SW480 (cell line): ENCODE measurements at regions not wholly inside any gene's neighbourhood (a gene's known extent, or its start where the extent isn't known, plus 50 kb on each side); places are given as distances from the start of the nearest gene placed in this dataset.

Source experiments
- DNase-seq: peaks from one replicate; pipeline ENCODE4 v3.0.0-alpha.2; 2016; ENCODE audit warnings: low spot score

DNA sequence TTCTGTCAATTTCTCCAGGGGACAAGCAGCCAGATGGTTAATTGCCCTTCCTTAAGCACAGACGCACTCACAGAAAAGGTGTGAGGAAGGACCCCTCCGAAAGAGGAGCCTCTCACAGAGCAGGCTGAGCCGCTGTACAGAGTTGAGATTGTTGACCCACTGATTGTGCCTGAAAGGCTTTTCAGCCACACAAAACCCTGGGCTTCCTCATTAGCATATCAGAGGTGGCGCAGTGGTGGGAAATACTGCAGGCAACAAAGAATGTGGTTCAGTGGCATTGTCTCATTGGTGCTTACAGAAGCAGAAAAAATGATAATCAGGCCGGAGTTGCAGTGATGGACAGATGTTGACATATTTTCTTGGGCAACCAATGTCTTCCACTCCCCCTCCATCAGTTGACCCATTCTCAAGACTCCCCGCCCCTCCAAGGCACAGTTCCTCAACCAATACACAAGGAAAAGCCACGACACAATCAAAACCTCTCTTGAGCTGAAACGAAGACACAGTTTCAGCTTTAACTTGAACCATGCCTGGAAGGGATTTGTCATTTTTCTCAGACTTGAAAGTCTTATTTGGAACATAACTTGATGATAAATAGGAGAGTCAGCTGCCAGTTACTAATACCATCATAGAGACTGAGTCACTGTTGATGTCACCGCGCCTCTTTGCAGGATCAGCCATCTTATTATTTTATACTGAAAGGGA, 53.1 kb downstream of the ATXN3L start:
- DNase-seq: no peak

DNA sequence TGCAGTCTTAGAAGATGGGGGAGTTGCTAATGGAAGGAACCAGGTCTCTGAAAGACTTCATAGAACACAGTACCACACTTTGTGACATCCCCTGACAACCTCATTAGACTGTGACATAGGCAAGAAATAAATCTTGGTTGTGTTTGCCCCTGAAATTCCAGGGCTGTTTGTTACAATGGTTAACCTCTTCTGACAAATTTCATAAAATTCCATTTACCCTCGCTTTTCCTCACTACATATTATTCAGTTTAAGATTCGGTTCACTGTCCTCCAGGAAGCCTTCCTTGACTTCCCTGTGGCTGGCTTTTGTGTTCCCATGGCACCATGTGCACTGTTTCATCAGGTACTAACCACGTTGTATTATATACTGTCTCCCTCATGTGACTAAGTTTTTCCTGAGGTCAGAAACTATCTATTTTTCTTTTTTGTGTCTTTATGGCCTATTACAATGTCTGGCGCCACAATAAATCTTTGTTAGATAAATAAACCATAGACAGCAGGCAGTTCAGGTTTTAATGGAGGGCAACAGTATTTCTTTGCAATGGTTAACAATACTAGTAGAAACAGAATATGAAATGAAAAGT, 54.2 kb downstream of the ATXN3L start:
- no peak for DNase-seq

DNA sequence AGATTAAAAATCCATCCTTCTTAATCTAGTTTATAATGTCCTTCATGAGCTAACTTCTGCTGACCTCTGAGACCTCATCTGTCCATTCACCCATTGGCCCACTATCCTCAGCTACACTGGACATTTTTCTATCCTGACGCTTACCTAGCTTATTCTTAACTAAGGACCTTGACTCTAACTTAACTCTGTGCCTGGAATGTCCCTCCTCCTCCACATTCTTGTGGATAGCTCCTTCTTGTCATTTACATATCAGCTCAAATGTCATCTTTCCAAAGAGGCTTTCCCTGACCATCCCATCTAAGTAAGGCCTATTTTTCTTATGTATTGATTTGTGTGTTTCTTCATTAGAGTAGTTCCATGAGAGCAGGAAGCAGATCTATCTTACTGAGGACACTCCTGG, 54.7 kb downstream of the ATXN3L start:
- no peak for DNase-seq

DNA sequence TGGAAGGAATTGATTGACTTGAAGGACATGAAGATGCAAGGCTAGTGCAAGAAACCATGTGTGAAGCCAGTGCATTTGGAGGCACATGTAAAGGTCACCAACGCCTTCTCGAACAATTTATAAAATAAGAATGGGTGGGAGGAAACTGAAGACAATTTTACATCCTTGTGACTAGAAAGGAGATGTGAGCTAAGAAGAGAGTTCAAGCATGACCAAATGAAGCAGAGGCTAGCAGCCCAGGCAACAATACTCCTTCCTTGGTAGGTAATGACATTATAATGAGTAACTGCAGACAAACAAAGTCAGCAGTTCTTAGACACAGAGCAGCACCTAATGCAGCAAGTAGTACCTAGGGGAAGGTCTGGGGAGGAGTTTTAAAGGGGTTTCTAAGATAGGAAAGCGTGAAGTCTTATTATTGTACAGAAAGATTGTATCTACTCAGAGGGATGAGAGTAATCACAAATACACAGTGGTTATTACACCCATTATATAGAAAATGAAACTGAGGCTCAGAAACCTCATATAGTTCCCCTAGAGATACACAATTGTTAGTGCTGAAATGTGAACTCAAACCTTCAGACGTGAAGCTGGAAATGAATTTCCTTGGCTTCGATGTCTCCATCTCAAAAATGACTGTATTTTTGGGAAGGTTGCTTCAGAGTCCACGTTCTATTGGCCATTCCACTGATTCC, 56.1 kb downstream of the ATXN3L start:
- no peak for DNase-seq

DNA sequence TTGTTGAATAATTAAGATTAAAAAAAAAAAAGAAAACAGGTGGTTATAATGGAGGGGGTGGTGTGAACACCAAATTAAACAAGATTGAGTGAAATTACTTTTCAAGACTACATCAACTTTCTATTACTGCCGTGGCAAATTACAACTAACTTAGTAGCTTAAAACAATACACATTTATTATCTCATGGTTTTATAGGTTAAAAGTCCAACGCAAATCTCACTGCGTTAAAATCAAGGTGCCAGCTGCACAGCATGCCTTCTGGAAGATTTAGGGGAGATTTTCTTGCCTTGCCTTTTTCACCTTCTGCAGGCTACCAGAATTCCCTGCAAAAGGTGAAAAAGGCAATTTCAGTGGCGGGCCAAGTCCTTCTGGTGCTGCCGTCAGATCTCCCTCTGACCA, 58.5 kb downstream of the ATXN3L start:
- DNase-seq: no peak

DNA sequence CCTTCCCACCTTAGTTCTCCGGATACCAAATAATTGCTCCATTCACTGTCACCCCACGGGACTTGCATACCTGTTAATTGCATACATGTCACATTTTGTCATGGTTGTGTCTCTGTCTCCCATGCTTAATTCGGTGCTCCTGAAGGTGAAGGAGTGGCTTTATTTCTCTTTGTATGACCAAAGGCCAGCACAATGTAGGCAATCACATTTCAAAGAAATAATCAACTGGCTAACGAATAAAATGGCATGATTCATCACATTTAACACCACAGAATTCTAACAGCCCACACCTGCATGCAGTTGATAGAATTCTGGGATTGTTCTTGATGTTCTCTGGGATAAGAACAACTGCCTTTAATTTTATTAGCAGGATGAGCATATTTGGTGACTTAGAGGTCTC, 59.3 kb downstream of the ATXN3L start:
- no peak for DNase-seq

DNA sequence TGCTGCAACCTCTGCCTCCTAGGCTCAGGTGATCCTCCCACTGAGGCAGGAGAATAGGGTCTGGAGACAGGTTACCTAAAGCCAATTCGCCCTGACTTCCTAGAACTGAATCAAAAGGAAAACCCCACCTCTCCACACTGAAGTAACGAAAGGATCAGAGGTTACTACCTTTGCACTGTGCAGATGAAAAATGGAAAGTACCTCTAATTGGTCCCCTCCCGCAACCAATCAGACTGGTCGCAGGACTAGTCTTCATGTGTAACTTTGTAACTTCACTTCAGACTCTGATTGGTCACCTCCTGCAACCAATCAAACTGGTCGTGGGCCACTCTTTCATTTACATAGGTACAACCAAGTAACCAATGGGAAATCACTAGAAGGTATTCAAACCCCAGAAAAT, 61.1 kb downstream of the ATXN3L start:
- DNase-seq: no peak

DNA sequence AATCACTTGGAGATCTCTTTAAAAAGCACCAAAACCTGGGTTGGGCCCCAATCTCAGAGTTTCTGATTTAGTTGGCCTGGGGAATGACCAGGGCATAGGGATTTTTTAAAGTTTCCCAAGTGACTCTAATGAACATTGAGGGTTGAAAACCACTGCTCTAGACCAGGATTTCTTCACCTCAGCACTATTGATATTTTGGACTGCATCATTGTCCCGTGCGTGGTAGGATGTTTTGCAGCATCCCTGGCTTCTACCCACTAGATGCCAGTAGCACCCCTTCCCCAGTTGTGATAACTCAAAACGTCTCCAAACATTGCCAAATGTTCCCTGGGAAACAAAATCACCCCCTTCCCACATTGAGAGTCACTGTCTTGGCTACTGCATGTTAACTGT, 61.8 kb downstream of the ATXN3L start:
- no peak for DNase-seq

- no peak for DNase-seq
These were observed 62.4 kb downstream of the ATXN3L start for GRCh38 chrX:13257223-13258051.

DNA sequence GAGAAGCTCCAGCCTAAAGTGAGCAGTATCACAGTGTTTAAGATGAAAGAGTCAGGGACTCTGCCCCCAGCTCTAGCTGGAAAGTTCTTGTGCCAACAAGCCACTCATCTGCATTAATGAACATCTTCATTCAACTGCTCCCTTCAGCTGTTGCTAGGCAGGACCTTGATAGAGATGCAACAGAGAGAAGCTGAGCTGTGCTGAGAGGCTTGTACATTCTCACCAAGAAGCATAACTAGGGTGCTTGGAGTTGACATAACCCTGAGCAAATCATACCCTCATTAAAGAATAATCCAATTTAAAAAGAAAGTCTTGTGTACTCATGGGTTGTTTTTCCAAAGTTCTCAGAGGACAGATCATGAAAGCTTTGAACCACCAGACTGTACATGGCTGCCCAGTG, 63.2 kb downstream of the ATXN3L start:
- DNase-seq: no peak

GRCh38 chrX:13254870-13255269, 65.0 kb downstream of the ATXN3L start:
- DNase-seq: no peak

- peak; percentile 43 for DNase-seq
These were observed 65.6 kb downstream of the ATXN3L start for GRCh38 chrX:13254076-13254785.

- DNase-seq: no peak
These were observed 66.6 kb downstream of the ATXN3L start for GRCh38 chrX:13253223-13253622.

- DNase-seq: no peak
These were observed 67.1 kb downstream of the ATXN3L start for GRCh38 chrX:13252726-13253125.

DNA sequence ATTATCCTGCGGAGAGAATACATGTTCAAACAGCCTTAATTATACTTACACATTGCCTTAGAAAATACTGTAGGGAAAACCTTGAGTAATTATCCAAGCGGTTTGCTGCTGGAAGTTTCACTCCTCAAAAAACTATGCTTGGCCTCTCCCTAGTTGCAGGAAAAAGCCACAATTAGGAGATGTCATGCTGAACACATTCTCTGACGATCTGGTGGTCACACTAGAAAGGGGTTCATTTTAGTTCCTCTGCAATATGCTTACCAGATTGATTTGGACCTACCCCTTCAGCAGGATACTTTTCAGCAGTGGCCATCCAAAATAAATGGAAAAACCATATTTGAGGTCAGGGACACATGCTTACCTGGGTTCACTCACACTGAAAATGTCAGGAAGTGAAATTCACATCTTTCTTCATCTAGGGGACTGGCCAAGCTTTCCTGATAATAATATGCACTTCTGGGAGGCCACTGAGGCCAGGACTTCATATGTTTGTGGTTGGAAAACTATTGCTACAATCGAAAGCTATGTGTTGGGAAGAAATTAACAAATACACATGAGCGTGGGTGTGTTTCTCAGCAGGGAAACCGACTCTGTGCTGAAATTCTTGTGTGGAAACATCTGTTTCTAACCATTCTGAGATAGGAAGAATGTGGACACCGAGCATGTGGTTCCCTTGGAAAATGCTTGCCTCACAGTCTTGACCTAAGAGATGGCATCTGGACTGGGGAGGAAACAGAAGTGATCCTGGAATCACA, 68.8 kb downstream of the ATXN3L start:
- no peak for DNase-seq

DNA sequence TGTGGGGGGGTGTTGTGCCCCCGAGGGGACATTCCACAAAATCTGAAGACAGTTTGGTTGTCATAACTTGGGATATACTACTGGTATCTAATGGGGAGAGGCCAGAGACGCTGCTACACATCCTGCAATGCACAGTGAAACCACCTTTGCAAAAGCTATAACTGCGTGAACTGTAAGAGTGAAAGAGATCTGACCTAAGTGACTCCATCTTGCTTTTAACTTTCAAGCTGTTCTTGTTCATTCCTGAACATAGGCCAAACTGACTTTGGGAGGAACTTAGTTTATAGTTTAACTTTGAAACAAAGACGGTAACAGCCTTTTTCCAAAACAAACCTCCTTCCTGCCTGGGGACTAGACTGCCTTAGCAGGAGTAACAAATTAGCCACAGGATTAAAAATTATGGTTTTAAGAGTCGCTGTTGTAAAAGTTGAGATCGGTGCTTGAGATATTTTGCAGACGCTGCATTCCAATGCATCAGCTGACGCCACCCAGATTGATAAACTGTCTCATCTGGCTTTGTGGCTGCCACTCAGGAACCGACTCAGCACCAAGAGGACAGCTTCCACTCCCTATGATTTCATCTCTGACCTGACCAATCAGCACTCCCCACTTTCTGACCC, 70.9 kb downstream of the ATXN3L start:
- DNase-seq: no peak

GRCh38 chrX:13239272-13239671, 80.6 kb downstream of the ATXN3L start:
- DNase-seq: no peak

- no peak for DNase-seq
These were observed 83.9 kb downstream of the ATXN3L start for GRCh38 chrX:13235930-13236329.

- no peak for DNase-seq
These were observed 87.4 kb downstream of the ATXN3L start for GRCh38 chrX:13232484-13232883.

DNA sequence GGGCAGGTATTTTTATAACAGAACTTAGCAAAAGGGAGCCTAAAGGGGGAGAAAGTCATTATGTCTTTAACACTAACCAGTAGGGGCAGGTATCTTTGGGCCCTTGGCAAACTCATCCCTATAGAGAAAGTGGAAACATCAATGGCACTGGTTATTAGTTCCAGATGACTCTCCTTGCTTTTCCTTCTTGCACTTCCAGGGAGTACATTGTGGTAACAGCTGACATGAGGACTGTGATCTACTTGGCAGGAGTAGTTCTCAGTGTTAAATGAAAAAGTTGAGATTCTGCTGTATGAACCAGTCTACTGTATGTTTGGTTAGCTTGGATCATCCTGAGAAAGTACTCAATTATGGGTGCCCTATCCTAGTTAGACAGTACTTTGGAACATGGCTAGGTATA, 93.6 kb downstream of the ATXN3L start:
- DNase-seq: no peak
